Left forelimb (tissue), 1 donor: ENCODE measurements at regions not wholly inside any gene's neighbourhood (a gene's known extent, or its start where the extent isn't known, plus 50 kb on each side); places are given as distances from the start of the nearest gene placed in this dataset.
"Not testable (repeated sequence)": the region's sequence is repeated elsewhere in the genome, so short reads cannot be mapped to it uniquely, and the experiment has no call there.

ENCODE experiments used
- DNase-seq: peaks from one replicate; pipeline ENCODE4 v3.0.0-alpha.2; 2018; ENCODE audit warnings: low spot score

GRCh38 chr4:183816077-183816476, 89.0 kb upstream of the STOX2 start:
- no peak for DNase-seq

- DNase-seq = no peak
Observed at GRCh38 chr4:183816882-183817509, 88.1 kb upstream of the STOX2 start.

GRCh38 chr4:183818591-183818990, 86.5 kb upstream of the STOX2 start:
- not testable (repeated sequence) for DNase-seq

GRCh38 chr4:183821076-183821853, 83.8 kb upstream of the STOX2 start:
- DNase-seq = no peak

GRCh38 chr4:183823434-183823833, 81.7 kb upstream of the STOX2 start:
- DNase-seq = no peak

- no peak for DNase-seq
Observed at GRCh38 chr4:183825346-183825745, 79.8 kb upstream of the STOX2 start.

GRCh38 chr4:183826461-183826860, 78.6 kb upstream of the STOX2 start:
- DNase-seq = no peak

GRCh38 chr4:183828125-183828524, 77.0 kb upstream of the STOX2 start:
- no peak for DNase-seq

GRCh38 chr4:183828839-183829238, 76.3 kb upstream of the STOX2 start:
- no peak for DNase-seq

GRCh38 chr4:183830438-183830985, 74.6 kb upstream of the STOX2 start:
- DNase-seq = no peak

- DNase-seq = no peak
Observed at GRCh38 chr4:183831026-183831446, 74.1 kb upstream of the STOX2 start.

GRCh38 chr4:183831683-183832082, 73.4 kb upstream of the STOX2 start:
- no peak for DNase-seq

GRCh38 chr4:183832776-183833450, 72.2 kb upstream of the STOX2 start:
- no peak for DNase-seq

GRCh38 chr4:183834252-183834651, 70.9 kb upstream of the STOX2 start:
- DNase-seq = no peak

- no peak for DNase-seq
Observed at GRCh38 chr4:183837222-183837621, 67.9 kb upstream of the STOX2 start.

GRCh38 chr4:183838987-183839712, 66.0 kb upstream of the STOX2 start:
- no peak for DNase-seq

- no peak for DNase-seq
Observed at GRCh38 chr4:183840311-183840710, 64.8 kb upstream of the STOX2 start.

GRCh38 chr4:183841001-183841400, 64.1 kb upstream of the STOX2 start:
- no peak for DNase-seq

- DNase-seq = no peak
Observed at GRCh38 chr4:183842129-183842528, 63.0 kb upstream of the STOX2 start.

GRCh38 chr4:183843248-183843671, 61.8 kb upstream of the STOX2 start:
- DNase-seq = no peak

- no peak for DNase-seq
Observed at GRCh38 chr4:183846951-183847350, 58.2 kb upstream of the STOX2 start.

GRCh38 chr4:183848805-183849204, 56.3 kb upstream of the STOX2 start:
- DNase-seq = no peak
